Trophoblast cell (in vitro differentiated cells and primary cell): ENCODE measurements at regions not wholly inside any gene's neighbourhood (a gene's known extent, or its start where the extent isn't known, plus 50 kb on each side); places are given as distances from the start of the nearest gene placed in this dataset.
A peak's percentile ranks its signal among the peaks of the same experiment; 100 is the strongest.

Experiments used
- DNase-seq, 2 donors: peaks; one replicate each; pipeline ENCODE4 v3.0.0-alpha.2; 2016
- H2AFZ ChIP-seq: 2 replicates; pipeline ENCODE4 v1.6.1; 2013; ENCODE audit warnings: low read length, moderate library complexity, mild to moderate bottlenecking; ENCODE audit not compliant: insufficient read depth, poor library complexity
- H2AK5ac ChIP-seq: 2 replicates; pipeline ENCODE4 v1.6.1; 2013; ENCODE audit warnings: mild to moderate bottlenecking, low read length
- H2BK120ac ChIP-seq: 2 replicates; pipeline ENCODE4 v1.6.1; 2013; ENCODE audit warnings: low read length, mild to moderate bottlenecking, moderate library complexity; ENCODE audit not compliant: insufficient read depth, poor library complexity
- H2BK12ac ChIP-seq: 2 replicates; pipeline ENCODE4 v1.6.1; 2013; ENCODE audit warnings: mild to moderate bottlenecking, low read length, moderate library complexity
- H2BK5ac ChIP-seq: 2 replicates; pipeline ENCODE4 v1.6.1; 2013; ENCODE audit warnings: low read length, low read depth, moderate library complexity, mild to moderate bottlenecking; ENCODE audit not compliant: poor library complexity
- H3K14ac ChIP-seq: 2 replicates; pipeline ENCODE4 v1.6.1; 2013; ENCODE audit warnings: mild to moderate bottlenecking, low read length
- H3K18ac ChIP-seq: 2 replicates; pipeline ENCODE4 v1.6.1; 2013; ENCODE audit warnings: mild to moderate bottlenecking, low read length
- H3K23ac ChIP-seq: 2 replicates; pipeline ENCODE4 v1.6.1; 2013; ENCODE audit warnings: low read length
- H3K27ac ChIP-seq: 2 replicates; pipeline ENCODE4 v1.5.1; 2013; ENCODE audit warnings: low read depth, mild to moderate bottlenecking, inconsistent platforms, low read length, moderate library complexity
- H3K27me3 ChIP-seq: 2 replicates; pipeline ENCODE4 v1.6.1; 2013; ENCODE audit warnings: inconsistent platforms, mild to moderate bottlenecking, low read length, moderate library complexity; ENCODE audit not compliant: insufficient read depth
- H3K36me3 ChIP-seq, 2 experiments: 1 replicate in 1 of 2; 2 replicates in 1 of 2; pipeline ENCODE4 v1.6.1; 2013; ENCODE audit warnings: low read length in 2 of 2, mild to moderate bottlenecking in 2 of 2, moderate library complexity in 1 of 2; ENCODE audit not compliant: insufficient read depth in 2 of 2, control insufficient read depth in 1 of 2
- H3K4ac ChIP-seq: 2 replicates; pipeline ENCODE4 v1.6.1; 2013; ENCODE audit warnings: low read depth, mild to moderate bottlenecking, low read length, moderate library complexity
- H3K4me1 ChIP-seq, 2 experiments: 1 replicate in 1 of 2; 2 replicates in 1 of 2; pipeline ENCODE4 v1.6.1; 2013; ENCODE audit warnings: low read length in 2 of 2, mild to moderate bottlenecking in 2 of 2, moderate library complexity in 1 of 2; ENCODE audit not compliant: insufficient read depth in 2 of 2, control insufficient read depth in 1 of 2
- H3K4me2 ChIP-seq: 2 replicates; pipeline ENCODE4 v1.6.1; 2013; ENCODE audit warnings: inconsistent platforms, mild to moderate bottlenecking, low read length, moderate library complexity
- H3K4me3 ChIP-seq: 2 replicates; pipeline ENCODE4 v1.5.1; 2013; ENCODE audit warnings: mild to moderate bottlenecking, low read depth, low read length, inconsistent platforms
- H3K79me1 ChIP-seq: one replicate; pipeline ENCODE4 v1.6.1; 2013; ENCODE audit warnings: low read length
- H3K79me2 ChIP-seq: 2 replicates; pipeline ENCODE4 v1.6.1; 2013; ENCODE audit warnings: low read length, mild to moderate bottlenecking; ENCODE audit not compliant: control insufficient read depth, insufficient read depth, poor library complexity
- H3K9ac ChIP-seq: 2 replicates; pipeline ENCODE4 v1.6.1; 2013; ENCODE audit warnings: mild to moderate bottlenecking, low read length
- H3K9me3 ChIP-seq: 2 replicates; pipeline ENCODE4 v1.6.1; 2013; ENCODE audit warnings: low read depth, mild to moderate bottlenecking, control low read depth, inconsistent platforms, low read length; ENCODE audit not compliant: insufficient read depth
- H4K12ac ChIP-seq: 2 replicates; pipeline ENCODE4 v1.6.1; 2013; ENCODE audit warnings: low read depth, mild to moderate bottlenecking, low read length, moderate library complexity
- H4K8ac ChIP-seq: 2 replicates; pipeline ENCODE4 v1.6.1; 2013; ENCODE audit warnings: low read depth, mild to moderate bottlenecking, low read length, moderate library complexity
- H4K91ac ChIP-seq: one replicate; pipeline ENCODE4 v1.6.1; 2013; ENCODE audit warnings: low read depth, mild to moderate bottlenecking, low read length, moderate library complexity
- WGBS: extraction: QIAGEN DNeasy Blood & Tissue Kit; methylation state at CpG from one replicate; pipeline ENCODE4 v1.1.7; 2013; ENCODE audit warnings: missing lambda C conversion rate; ENCODE audit not compliant: insufficient read length, insufficient coverage; ENCODE audit errors: extremely low coverage; 5-methylcytosine and 5-hydroxymethylcytosine counted together

DNA sequence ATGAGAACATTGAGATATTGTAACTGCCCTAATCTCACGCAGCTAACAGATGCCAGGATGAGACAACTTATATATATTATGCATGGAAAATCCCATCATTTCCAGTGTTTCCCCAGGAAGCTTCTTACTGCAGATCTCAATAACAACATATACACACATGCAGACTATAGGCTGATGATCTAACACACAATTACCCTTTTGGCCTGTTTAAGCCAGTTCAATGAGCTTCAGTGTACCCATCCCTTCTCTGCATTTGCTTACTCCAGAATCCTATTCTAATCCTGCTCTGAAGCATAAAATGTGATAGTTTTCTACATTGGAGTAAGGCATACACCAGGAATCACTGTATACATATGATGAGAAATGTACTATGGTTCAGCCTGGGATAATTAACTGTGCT lies 489.4 kb downstream of the SUCLA2 start:
- Histone ChIP-seq H3K9me3 (no peaks in the 10 kb centered on the region), H3K18ac (no peak overlapping the region), H4K8ac (no peak overlapping the region), H3K14ac (no peak overlapping the region), H3K23ac (no peak overlapping the region), H3K79me1 (no peaks in the 10 kb centered on the region), H3K4ac (no peak overlapping the region), H3K36me3 (no peaks in the 10 kb centered on the region), H3K27ac (no peak overlapping the region), H3K79me2 (no peaks in the 10 kb centered on the region), H2BK5ac (no peak overlapping the region), H4K91ac (no peak overlapping the region), H3K4me1 (peaks cover 4% of the 10 kb centered on the region in 2 experiments), H2BK12ac (no peak overlapping the region), H2AFZ (no peak overlapping the region), H3K27me3 (no peaks in the 10 kb centered on the region), H3K9ac (no peak overlapping the region), H2BK120ac (no peak overlapping the region), H2AK5ac (no peak overlapping the region), H4K12ac (no peak overlapping the region), H3K4me3 (no peak overlapping the region), H3K4me2 (no peak overlapping the region)
- WGBS, result no CpG with 5 or more reads among the region's 1 CpG
- DNase-seq, result no peak

DNA sequence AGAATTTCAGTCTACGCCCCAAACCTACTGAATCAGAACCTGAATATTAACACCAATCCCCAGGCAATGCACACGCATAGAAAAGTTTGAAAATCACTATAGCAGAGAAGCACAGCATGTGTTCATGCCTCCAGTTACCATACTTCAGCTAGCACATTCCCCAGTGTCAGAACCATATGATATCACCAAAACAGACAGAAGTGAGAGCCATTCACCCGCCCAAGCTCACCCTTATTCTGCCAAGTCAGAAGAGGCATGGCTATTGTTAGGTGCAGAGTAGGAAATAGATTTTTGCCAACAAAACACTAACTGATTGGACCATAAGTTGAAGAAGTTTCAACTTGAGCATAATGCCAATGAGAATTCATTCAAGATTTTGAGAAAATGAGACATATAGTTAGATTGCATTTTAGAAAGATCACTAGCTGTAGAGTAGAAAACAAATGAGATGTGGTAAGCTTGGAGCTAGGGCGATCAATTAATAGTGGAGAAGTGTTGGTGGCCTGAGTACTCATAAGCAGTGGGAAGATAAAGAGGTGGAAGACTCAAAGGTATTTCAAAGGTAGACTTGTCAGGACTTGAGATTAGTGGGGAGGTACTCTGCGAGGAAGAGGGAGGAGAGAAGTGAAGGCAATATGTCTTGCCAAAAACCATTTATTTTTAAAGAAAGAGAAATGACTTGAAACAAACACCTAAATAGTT lies 492.4 kb downstream of the SUCLA2 start:
- H2BK12ac ChIP-seq, result no peak overlapping the region
- WGBS, result no CpG with 5 or more reads among the region's 5 CpGs
- no peak overlapping the region for H4K8ac ChIP-seq
- no peak overlapping the region for H3K4ac ChIP-seq
- peaks cover 4% of the 10 kb centered on the region in 2 experiments for H3K4me1 ChIP-seq
- no peak overlapping the region for H3K18ac ChIP-seq
- H2BK5ac ChIP-seq, result no peak overlapping the region
- H2AK5ac ChIP-seq, result no peak overlapping the region
- H3K36me3 ChIP-seq, result no peaks in the 10 kb centered on the region
- no peak overlapping the region for H3K27ac ChIP-seq
- no peaks in the 10 kb centered on the region for H3K79me1 ChIP-seq
- no peak overlapping the region for H3K9ac ChIP-seq
- no peaks in the 10 kb centered on the region for H3K9me3 ChIP-seq
- DNase-seq, result no peak
- no peak overlapping the region for H4K91ac ChIP-seq
- no peak overlapping the region for H2BK120ac ChIP-seq
- H3K14ac ChIP-seq, result no peak overlapping the region
- H4K12ac ChIP-seq, result no peak overlapping the region
- H3K4me2 ChIP-seq, result no peak overlapping the region
- H3K4me3 ChIP-seq, result no peak overlapping the region
- H2AFZ ChIP-seq, result no peak overlapping the region
- H3K23ac ChIP-seq, result no peak overlapping the region
- H3K79me2 ChIP-seq, result no peaks in the 10 kb centered on the region
- H3K27me3 ChIP-seq, result no peaks in the 10 kb centered on the region

GRCh38 chr13:47503475-47503874 lies 497.6 kb downstream of the SUCLA2 start:
- no peak overlapping the region for H3K4me2 ChIP-seq
- H3K4me1 ChIP-seq, result no peaks in the 10 kb centered on the region
- no peaks in the 10 kb centered on the region for H3K79me1 ChIP-seq
- no peak overlapping the region for H4K12ac ChIP-seq
- no CpG with 5 or more reads among the region's 2 CpGs for WGBS
- H2AK5ac ChIP-seq, result no peak overlapping the region
- no peak overlapping the region for H3K23ac ChIP-seq
- H2BK12ac ChIP-seq, result no peak overlapping the region
- DNase-seq, result no peak
- H3K4me3 ChIP-seq, result no peak overlapping the region
- no peaks in the 10 kb centered on the region for H3K79me2 ChIP-seq
- no peak overlapping the region for H3K14ac ChIP-seq
- no peaks in the 10 kb centered on the region for H3K36me3 ChIP-seq
- no peak overlapping the region for H4K8ac ChIP-seq
- no peak overlapping the region for H3K4ac ChIP-seq
- H4K91ac ChIP-seq, result no peak overlapping the region
- H3K18ac ChIP-seq, result no peak overlapping the region
- H2AFZ ChIP-seq, result no peak overlapping the region
- H3K9ac ChIP-seq, result no peak overlapping the region
- no peak overlapping the region for H3K27ac ChIP-seq
- no peak overlapping the region for H2BK120ac ChIP-seq
- H3K27me3 ChIP-seq, result no peaks in the 10 kb centered on the region
- H2BK5ac ChIP-seq, result no peak overlapping the region
- no peaks in the 10 kb centered on the region for H3K9me3 ChIP-seq

DNA sequence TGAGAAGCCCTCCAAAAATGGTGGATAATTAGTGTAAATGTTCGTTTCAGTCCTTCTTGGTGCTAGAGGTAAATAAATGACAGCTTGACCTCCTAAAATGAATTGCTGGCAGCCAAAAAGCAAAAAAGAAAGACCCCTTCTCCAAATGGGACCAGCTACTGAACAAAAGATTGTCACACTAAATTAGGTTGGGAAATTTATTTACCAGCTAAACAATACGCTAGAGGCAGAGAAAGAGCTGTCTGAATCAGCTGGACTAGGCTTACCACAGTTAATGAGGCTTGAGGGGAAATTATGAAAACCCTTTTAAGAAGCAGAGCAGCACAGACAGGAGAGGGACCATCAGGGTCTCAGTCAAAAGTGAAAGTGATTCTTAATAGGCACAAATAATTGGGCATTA lies 498.9 kb downstream of the SUCLA2 start:
- no peak overlapping the region for H4K12ac ChIP-seq
- no peak overlapping the region for H4K8ac ChIP-seq
- no peaks in the 10 kb centered on the region for H3K79me1 ChIP-seq
- H3K4ac ChIP-seq, result no peak overlapping the region
- H3K4me1 ChIP-seq, result no peaks in the 10 kb centered on the region
- no peaks in the 10 kb centered on the region for H3K9me3 ChIP-seq
- no peak overlapping the region for H3K18ac ChIP-seq
- no peak for DNase-seq
- no peaks in the 10 kb centered on the region for H3K36me3 ChIP-seq
- no peak overlapping the region for H2BK120ac ChIP-seq
- H2BK12ac ChIP-seq, result no peak overlapping the region
- H3K4me2 ChIP-seq, result no peak overlapping the region
- H3K9ac ChIP-seq, result no peak overlapping the region
- no CpG with 5 or more reads among the region's 2 CpGs for WGBS
- no peaks in the 10 kb centered on the region for H3K79me2 ChIP-seq
- H2AK5ac ChIP-seq, result no peak overlapping the region
- no peak overlapping the region for H3K27ac ChIP-seq
- no peak overlapping the region for H2AFZ ChIP-seq
- H3K23ac ChIP-seq, result no peak overlapping the region
- H3K27me3 ChIP-seq, result no peaks in the 10 kb centered on the region
- no peak overlapping the region for H4K91ac ChIP-seq
- no peak overlapping the region for H2BK5ac ChIP-seq
- no peak overlapping the region for H3K4me3 ChIP-seq
- peak overlapping the region; percentile 25 for H3K14ac ChIP-seq
